D721Med (cell line): ENCODE measurements at regions not wholly inside any gene's neighbourhood (a gene's known extent, or its start where the extent isn't known, plus 50 kb on each side); places are given as distances from the start of the nearest gene placed in this dataset.

Experiments used
- DNase-seq: peaks from one replicate; pipeline ENCODE4 v3.0.0; 2011; ENCODE audit warnings: low spot score; ENCODE audit not compliant: insufficient read length
- FAIRE-seq: peaks from 2 replicates; lab custom pipeline; 2011; peaks lifted over from hg19 to GRCh38; lab: Jason Lieb, UNC
- CTCF ChIP-seq: IDR thresholded peaks from 2 replicates; pipeline ENCODE4 v1.5.1; 2012; ENCODE audit warnings: mild to moderate bottlenecking, control low read depth; ENCODE audit not compliant: insufficient read depth; ENCODE audit errors: missing control alignments

GRCh38 chr7:18151422-18151821 is 123.8 kb upstream of the PRPS1L1 start:
- peak; percentile 11 for TF ChIP-seq CTCF
- DNase-seq (no peak), FAIRE-seq (no peak)

GRCh38 chr7:18153183-18153748 is 125.6 kb upstream of the PRPS1L1 start:
- TF ChIP-seq CTCF: no peak
- DNase-seq (no peak), FAIRE-seq (no peak)

- FAIRE-seq (no peak), DNase-seq (no peak)
- TF ChIP-seq CTCF: no peak
These were observed 127.1 kb upstream of the PRPS1L1 start for GRCh38 chr7:18154726-18155125.

- no peak for DNase-seq
- no peak for FAIRE-seq
These were observed 129.6 kb upstream of the PRPS1L1 start for GRCh38 chr7:18157233-18157632.

GRCh38 chr7:18162657-18163056 is 135.0 kb upstream of the PRPS1L1 start:
- FAIRE-seq: no peak
- DNase-seq: no peak
- no peak for TF ChIP-seq CTCF

More at GRCh38 chr7:18157233-18157632, 129.6 kb upstream of the PRPS1L1 start:
- no peak for TF ChIP-seq CTCF

GRCh38 chr7:18163091-18163490 is 135.4 kb upstream of the PRPS1L1 start:
- no peak for TF ChIP-seq CTCF
- DNase-seq (no peak), FAIRE-seq (no peak)

GRCh38 chr7:18165166-18165565 is 137.5 kb upstream of the PRPS1L1 start:
- FAIRE-seq (no peak), DNase-seq (no peak)
- no peak for TF ChIP-seq CTCF
